HEK293 (cell line): ENCODE measurements at regions not wholly inside any gene's neighbourhood (a gene's known extent, or its start where the extent isn't known, plus 50 kb on each side); places are given as distances from the start of the nearest gene placed in this dataset.

ENCODE experiments used
- CTCF ChIA-PET: fragments of 350-600 bp; formaldehyde crosslinking; extraction: SDS; loops from one replicate; lab custom pipeline; 2021; ENCODE audit warnings: antibody characterized with exemption; lab: Yijun Ruan, JAX
- POLR2A ChIA-PET: fragments of 300-600 bp; formaldehyde crosslinking; extraction: SDS; loops from one replicate; lab custom pipeline; 2020; ENCODE audit warnings: antibody characterized with exemption, inconsistent platforms; lab: Yijun Ruan, JAX
- H3K27ac ChIP-seq: fragments of 200-500 bp; sonication (Bioruptor generic); 2 replicates; pipeline ENCODE4 v1.5.1; 2014; ENCODE audit warnings: low read depth, low read length, control low read depth, inconsistent platforms; ENCODE audit errors: extremely low read depth
- H3K36me3 ChIP-seq, 2 experiments: fragments of 200-500 bp in 1 of 2; sonication (Bioruptor generic) in 1 of 2; 1 replicate in 1 of 2; 2 replicates in 1 of 2; pipeline ENCODE4 v1.5.1; 2014 to 2017; ENCODE audit warnings: inconsistent platforms in 2 of 2, low read length in 2 of 2; ENCODE audit not compliant: control insufficient read depth in 2 of 2, insufficient read depth in 1 of 2
- H3K4me1 ChIP-seq: fragments of 200-500 bp; sonication (Bioruptor generic); 2 replicates; pipeline ENCODE4 v1.5.1; 2014; ENCODE audit warnings: mild to moderate bottlenecking, low read length, inconsistent platforms; ENCODE audit not compliant: control insufficient read depth, insufficient read depth
- H3K4me3 ChIP-seq: 2 replicates; pipeline ENCODE4 v1.5.1; 2011; ENCODE audit warnings: low read depth, mild to moderate bottlenecking, control low read depth, low read length, moderate library complexity
- H3K9me3 ChIP-seq: fragments of 200-500 bp; sonication (Bioruptor generic); 2 replicates; pipeline ENCODE4 v1.5.1; 2014; ENCODE audit warnings: low read depth, low read length, inconsistent platforms; ENCODE audit not compliant: control insufficient read depth, insufficient read depth
- KLF16 ChIP-seq: fragments of 450-650 bp; formaldehyde crosslinking; IDR thresholded peaks from 2 replicates; pipeline ENCODE4 v1.5.1; 2017; ENCODE audit warnings: missing biosample characterization, missing genetic modification characterization
- MYNN ChIP-seq: fragments of 450-650 bp; formaldehyde crosslinking; IDR thresholded peaks from 2 replicates; pipeline ENCODE4 v1.5.1; 2016; ENCODE audit warnings: missing biosample characterization, missing genetic modification characterization, borderline replicate concordance
- SCRT2 ChIP-seq: fragments of 450-650 bp; formaldehyde crosslinking; IDR thresholded peaks from 2 replicates; pipeline ENCODE4 v1.5.1; 2016; ENCODE audit warnings: missing biosample characterization, missing genetic modification characterization
- SP3 ChIP-seq: fragments of 450-650 bp; formaldehyde crosslinking; IDR thresholded peaks from 2 replicates; pipeline ENCODE4 v1.5.1; 2016; ENCODE audit warnings: missing biosample characterization, missing genetic modification characterization
- TRIM28 ChIP-seq: IDR thresholded peaks from 2 replicates; pipeline ENCODE4 v1.6.1; 2011; ENCODE audit warnings: low read length, control low read depth, borderline replicate concordance
- ZBTB8A ChIP-seq: fragments of 450-650 bp; formaldehyde crosslinking; IDR thresholded peaks from 2 replicates; pipeline ENCODE4 v1.5.1; 2016; ENCODE audit warnings: missing biosample characterization, missing genetic modification characterization
- ZNF114 ChIP-seq: fragments of 450-650 bp; formaldehyde crosslinking; IDR thresholded peaks from 2 replicates; pipeline ENCODE4 v1.5.0; 2017; ENCODE audit warnings: missing biosample characterization, missing genetic modification characterization
- ZNF2 ChIP-seq: fragments of 450-650 bp; formaldehyde crosslinking; IDR thresholded peaks from 2 replicates; pipeline ENCODE4 v1.5.1; 2016; ENCODE audit warnings: missing biosample characterization, missing genetic modification characterization
- ZNF239 ChIP-seq: fragments of 450-650 bp; formaldehyde crosslinking; IDR thresholded peaks from 2 replicates; pipeline ENCODE4 v1.5.1; 2016; ENCODE audit warnings: missing biosample characterization, missing genetic modification characterization
- ZNF302 ChIP-seq: fragments of 450-650 bp; formaldehyde crosslinking; IDR thresholded peaks from 2 replicates; pipeline ENCODE4 v1.5.1; 2016; ENCODE audit warnings: missing biosample characterization, missing genetic modification characterization, low read depth
- ZNF335 ChIP-seq: fragments of 450-650 bp; formaldehyde crosslinking; conservative IDR thresholded peaks from 2 replicates; pipeline ENCODE4 v1.5.1; 2016; ENCODE audit warnings: missing biosample characterization, missing genetic modification characterization
- ZNF510 ChIP-seq: fragments of 450-650 bp; formaldehyde crosslinking; IDR thresholded peaks from 2 replicates; pipeline ENCODE4 v1.5.1; 2018; ENCODE audit warnings: mild to moderate bottlenecking, missing genetic modification characterization, missing biosample characterization; ENCODE audit not compliant: insufficient replicate concordance
- ZNF529 ChIP-seq: fragments of 450-650 bp; formaldehyde crosslinking; IDR thresholded peaks from 2 replicates; pipeline ENCODE4 v1.5.1; 2017; ENCODE audit warnings: missing genetic modification characterization, missing biosample characterization; ENCODE audit not compliant: insufficient replicate concordance
- ZNF629 ChIP-seq: fragments of 450-650 bp; formaldehyde crosslinking; IDR thresholded peaks from 2 replicates; pipeline ENCODE4 v1.5.1; 2017; ENCODE audit warnings: missing biosample characterization, missing genetic modification characterization
- TF ChIP-seq, protein P1 (sequence below): fragments of 450-650 bp; formaldehyde crosslinking; IDR thresholded peaks from 2 replicates; pipeline ENCODE4 v1.5.1; 2016; ENCODE audit warnings: missing biosample characterization, missing genetic modification characterization
- TF ChIP-seq, protein P2 (sequence below): fragments of 450-650 bp; formaldehyde crosslinking; IDR thresholded peaks from 2 replicates; pipeline ENCODE4 v1.5.1; 2017; ENCODE audit warnings: missing biosample characterization, missing genetic modification characterization
- TF ChIP-seq, protein P3 (sequence below): fragments of 450-650 bp; formaldehyde crosslinking; IDR thresholded peaks from 2 replicates; pipeline ENCODE4; 2016; ENCODE audit warnings: missing biosample characterization, missing genetic modification characterization
- TF ChIP-seq, protein P4 (sequence below): fragments of 450-650 bp; formaldehyde crosslinking; IDR thresholded peaks from 2 replicates; pipeline ENCODE4 v1.5.1; 2016; ENCODE audit warnings: missing biosample characterization, missing genetic modification characterization
- TF ChIP-seq, protein P5 (sequence below): fragments of 450-650 bp; formaldehyde crosslinking; IDR thresholded peaks from 2 replicates; pipeline ENCODE4 v1.5.1; 2016; ENCODE audit warnings: missing biosample characterization, missing genetic modification characterization

DNA sequence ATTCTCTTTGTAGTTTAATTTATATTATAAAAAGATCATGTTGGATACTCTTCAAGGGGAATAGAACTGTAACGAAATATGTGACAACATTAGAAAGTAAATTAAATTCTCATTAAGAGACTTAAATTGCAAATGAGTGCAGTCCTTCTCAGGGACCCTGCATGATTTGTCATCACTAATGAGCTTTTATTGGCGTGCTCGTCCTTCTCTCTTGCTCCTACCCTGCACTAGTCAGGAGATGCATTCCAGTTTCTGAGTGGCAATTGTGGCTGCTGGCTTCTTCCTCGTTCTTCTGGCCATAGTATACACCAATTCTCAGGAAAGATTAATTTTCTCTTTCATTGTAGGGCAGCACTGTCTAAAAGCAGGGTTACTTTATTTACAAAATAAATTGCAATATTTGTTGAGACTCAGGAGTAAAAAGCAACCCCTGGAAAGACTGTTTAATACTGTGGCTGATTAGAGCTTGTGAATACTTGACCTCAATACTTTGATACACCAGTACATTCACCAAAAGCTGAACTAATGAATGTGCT lies 376.3 kb upstream of the CHD1 start:
- H3K9me3 ChIP-seq: no peaks in the 10 kb centered on the region
- H3K36me3 ChIP-seq: no peaks in the 10 kb centered on the region
- no peak for TF ChIP-seq KLF16 (tag by site-specific recombination)
- no peak for TF ChIP-seq ZBTB8A
- no peak for TF ChIP-seq ZNF529 (tag by site-specific recombination)
- TF ChIP-seq, protein P1, sequence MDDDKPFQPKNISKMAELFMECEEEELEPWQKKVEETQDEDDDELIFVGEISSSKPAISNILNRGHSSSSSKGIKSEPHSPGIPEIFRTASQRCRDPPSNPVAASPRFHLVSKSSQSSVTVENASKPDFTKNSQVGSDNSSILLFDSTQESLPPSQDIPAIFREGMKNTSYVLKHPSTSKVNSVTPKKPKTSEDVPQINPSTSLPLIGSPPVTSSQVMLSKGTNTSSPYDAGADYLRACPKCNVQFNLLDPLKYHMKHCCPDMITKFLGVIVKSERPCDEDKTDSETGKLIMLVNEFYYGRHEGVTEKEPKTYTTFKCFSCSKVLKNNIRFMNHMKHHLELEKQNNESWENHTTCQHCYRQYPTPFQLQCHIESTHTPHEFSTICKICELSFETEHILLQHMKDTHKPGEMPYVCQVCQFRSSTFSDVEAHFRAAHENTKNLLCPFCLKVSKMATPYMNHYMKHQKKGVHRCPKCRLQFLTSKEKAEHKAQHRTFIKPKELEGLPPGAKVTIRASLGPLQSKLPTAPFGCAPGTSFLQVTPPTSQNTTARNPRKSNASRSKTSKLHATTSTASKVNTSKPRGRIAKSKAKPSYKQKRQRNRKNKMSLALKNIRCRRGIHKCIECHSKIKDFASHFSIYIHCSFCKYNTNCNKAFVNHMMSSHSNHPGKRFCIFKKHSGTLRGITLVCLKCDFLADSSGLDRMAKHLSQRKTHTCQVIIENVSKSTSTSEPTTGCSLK (tag by site-specific recombination): no peak
- TF ChIP-seq, protein P2, sequence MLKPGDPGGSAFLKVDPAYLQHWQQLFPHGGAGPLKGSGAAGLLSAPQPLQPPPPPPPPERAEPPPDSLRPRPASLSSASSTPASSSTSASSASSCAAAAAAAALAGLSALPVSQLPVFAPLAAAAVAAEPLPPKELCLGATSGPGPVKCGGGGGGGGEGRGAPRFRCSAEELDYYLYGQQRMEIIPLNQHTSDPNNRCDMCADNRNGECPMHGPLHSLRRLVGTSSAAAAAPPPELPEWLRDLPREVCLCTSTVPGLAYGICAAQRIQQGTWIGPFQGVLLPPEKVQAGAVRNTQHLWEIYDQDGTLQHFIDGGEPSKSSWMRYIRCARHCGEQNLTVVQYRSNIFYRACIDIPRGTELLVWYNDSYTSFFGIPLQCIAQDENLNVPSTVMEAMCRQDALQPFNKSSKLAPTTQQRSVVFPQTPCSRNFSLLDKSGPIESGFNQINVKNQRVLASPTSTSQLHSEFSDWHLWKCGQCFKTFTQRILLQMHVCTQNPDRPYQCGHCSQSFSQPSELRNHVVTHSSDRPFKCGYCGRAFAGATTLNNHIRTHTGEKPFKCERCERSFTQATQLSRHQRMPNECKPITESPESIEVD (tag by site-specific recombination): no peak
- ChIA-PET POLR2A (no interaction called here), CTCF (no interaction called here)
- H3K4me1 ChIP-seq: no peaks in the 10 kb centered on the region
- no peak overlapping the region for H3K27ac ChIP-seq
- no peak overlapping the region for H3K4me3 ChIP-seq

DNA sequence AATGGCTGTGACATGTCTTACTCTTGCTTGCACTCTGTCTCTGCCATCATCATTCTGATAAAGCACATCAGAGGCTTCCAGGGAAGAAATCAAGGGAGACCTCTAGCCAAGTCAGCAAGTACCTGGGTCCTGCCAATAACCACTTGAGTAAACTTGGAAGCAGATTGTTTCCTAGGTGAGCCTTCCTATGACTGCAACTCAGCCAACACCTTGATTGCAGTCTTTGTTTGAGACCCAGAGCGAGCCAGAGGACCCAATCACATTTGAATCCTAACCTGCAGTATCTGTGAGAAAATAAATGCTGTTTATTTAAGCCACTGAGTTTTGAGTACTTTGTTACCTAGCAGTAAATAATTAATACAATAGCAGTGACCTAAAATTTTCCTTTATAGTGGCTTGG lies 356.8 kb upstream of the CHD1 start:
- no peaks in the 10 kb centered on the region for H3K4me1 ChIP-seq
- ChIA-PET POLR2A (no interaction called here), CTCF (no interaction called here)
- H3K4me3 ChIP-seq: no peak overlapping the region
- no peaks in the 10 kb centered on the region for H3K36me3 ChIP-seq
- no peak overlapping the region for H3K27ac ChIP-seq
- no peaks in the 10 kb centered on the region for H3K9me3 ChIP-seq
- no peak for TF ChIP-seq ZNF629 (tag by site-specific recombination)
- no peak for TF ChIP-seq TRIM28
- no peak for TF ChIP-seq SCRT2 (tag by site-specific recombination)
- TF ChIP-seq, protein P1 (tag by site-specific recombination): no peak
- no peak for TF ChIP-seq SP3
- TF ChIP-seq ZNF114: no peak
- TF ChIP-seq, protein P3, sequence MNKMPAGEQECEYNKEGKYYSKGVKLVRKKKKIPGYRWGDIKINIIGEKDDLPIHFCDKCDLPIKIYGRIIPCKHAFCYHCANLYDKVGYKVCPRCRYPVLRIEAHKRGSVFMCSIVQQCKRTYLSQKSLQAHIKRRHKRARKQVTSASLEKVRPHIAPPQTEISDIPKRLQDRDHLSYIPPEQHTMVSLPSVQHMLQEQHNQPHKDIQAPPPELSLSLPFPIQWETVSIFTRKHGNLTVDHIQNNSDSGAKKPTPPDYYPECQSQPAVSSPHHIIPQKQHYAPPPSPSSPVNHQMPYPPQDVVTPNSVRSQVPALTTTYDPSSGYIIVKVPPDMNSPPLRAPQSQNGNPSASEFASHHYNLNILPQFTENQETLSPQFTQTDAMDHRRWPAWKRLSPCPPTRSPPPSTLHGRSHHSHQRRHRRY (tag by site-specific recombination): no peak
- TF ChIP-seq, protein P4, sequence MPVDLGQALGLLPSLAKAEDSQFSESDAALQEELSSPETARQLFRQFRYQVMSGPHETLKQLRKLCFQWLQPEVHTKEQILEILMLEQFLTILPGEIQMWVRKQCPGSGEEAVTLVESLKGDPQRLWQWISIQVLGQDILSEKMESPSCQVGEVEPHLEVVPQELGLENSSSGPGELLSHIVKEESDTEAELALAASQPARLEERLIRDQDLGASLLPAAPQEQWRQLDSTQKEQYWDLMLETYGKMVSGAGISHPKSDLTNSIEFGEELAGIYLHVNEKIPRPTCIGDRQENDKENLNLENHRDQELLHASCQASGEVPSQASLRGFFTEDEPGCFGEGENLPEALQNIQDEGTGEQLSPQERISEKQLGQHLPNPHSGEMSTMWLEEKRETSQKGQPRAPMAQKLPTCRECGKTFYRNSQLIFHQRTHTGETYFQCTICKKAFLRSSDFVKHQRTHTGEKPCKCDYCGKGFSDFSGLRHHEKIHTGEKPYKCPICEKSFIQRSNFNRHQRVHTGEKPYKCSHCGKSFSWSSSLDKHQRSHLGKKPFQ (tag by site-specific recombination): no peak
- TF ChIP-seq ZNF302 (tag by site-specific recombination): no peak
- TF ChIP-seq, protein P2 (tag by site-specific recombination): no peak
- TF ChIP-seq ZNF510: no peak
- TF ChIP-seq MYNN (tag by site-specific recombination): no peak
- no peak for TF ChIP-seq ZNF335 (tag by site-specific recombination)
- TF ChIP-seq ZNF2 (tag by site-specific recombination): no peak
- TF ChIP-seq ZNF239 (tag by site-specific recombination): no peak
- TF ChIP-seq, protein P5, sequence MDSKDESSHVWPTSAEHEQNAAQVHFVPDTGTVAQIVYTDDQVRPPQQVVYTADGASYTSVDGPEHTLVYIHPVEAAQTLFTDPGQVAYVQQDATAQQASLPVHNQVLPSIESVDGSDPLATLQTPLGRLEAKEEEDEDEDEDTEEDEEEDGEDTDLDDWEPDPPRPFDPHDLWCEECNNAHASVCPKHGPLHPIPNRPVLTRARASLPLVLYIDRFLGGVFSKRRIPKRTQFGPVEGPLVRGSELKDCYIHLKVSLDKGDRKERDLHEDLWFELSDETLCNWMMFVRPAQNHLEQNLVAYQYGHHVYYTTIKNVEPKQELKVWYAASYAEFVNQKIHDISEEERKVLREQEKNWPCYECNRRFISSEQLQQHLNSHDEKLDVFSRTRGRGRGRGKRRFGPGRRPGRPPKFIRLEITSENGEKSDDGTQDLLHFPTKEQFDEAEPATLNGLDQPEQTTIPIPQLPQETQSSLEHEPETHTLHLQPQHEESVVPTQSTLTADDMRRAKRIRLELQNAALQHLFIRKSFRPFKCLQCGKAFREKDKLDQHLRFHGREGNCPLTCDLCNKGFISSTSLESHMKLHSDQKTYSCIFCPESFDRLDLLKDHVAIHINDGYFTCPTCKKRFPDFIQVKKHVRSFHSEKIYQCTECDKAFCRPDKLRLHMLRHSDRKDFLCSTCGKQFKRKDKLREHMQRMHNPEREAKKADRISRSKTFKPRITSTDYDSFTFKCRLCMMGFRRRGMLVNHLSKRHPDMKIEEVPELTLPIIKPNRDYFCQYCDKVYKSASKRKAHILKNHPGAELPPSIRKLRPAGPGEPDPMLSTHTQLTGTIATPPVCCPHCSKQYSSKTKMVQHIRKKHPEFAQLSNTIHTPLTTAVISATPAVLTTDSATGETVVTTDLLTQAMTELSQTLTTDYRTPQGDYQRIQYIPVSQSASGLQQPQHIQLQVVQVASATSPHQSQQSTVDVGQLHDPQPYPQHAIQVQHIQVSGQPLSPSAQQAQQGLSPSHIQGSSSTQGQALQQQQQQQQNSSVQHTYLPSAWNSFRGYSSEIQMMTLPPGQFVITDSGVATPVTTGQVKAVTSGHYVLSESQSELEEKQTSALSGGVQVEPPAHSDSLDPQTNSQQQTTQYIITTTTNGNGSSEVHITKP (tag by site-specific recombination): no peak
